ENCODE measurements at regions not wholly inside any gene's neighbourhood (a gene's known extent, or its start where the extent isn't known, plus 50 kb on each side); places are given as distances from the start of the nearest gene placed in this dataset.

- no peak for DNase-seq
Observed at GRCh38 chrX:155682834-155683233, 70.1 kb upstream of the TMLHE start.

- no peak for DNase-seq
Observed at GRCh38 chrX:155679715-155680114, 67.0 kb upstream of the TMLHE start.

- no peak for DNase-seq
Observed at GRCh38 chrX:155673338-155673737, 60.6 kb upstream of the TMLHE start.

- no peak for DNase-seq
Observed at GRCh38 chrX:155666741-155667140, 54.0 kb upstream of the TMLHE start.

All from activated T-cell treated with anti-CD3 and anti-CD28 coated beads for 4 hours (primary cell).